GM23338 (cell line): ENCODE measurements at regions not wholly inside any gene's neighbourhood (a gene's known extent, or its start where the extent isn't known, plus 50 kb on each side); places are given as distances from the start of the nearest gene placed in this dataset.
"Not testable (repeated sequence)": the region's sequence is repeated elsewhere in the genome, so short reads cannot be mapped to it uniquely, and the experiment has no call there.

Experiments
- CTCF ChIP-seq, 2 experiments: fragments of 200-600 bp in 1 of 2; sonication (generic) in 1 of 2; conservative IDR thresholded peaks; 2 replicates each; pipeline versions ENCODE4 v1.5.1 to v1.6.1; 2016 to 2017; ENCODE audit warnings: antibody characterized with exemption in 2 of 2, low read depth in 2 of 2, mild to moderate bottlenecking in 2 of 2, moderate library complexity in 1 of 2
- ZNF462 ChIP-seq: fragments of 250-450 bp; sonication (Bioruptor Pico); IDR thresholded peaks from 2 replicates; pipeline ENCODE4 v1.5.0; 2020; ENCODE audit warnings: mild to moderate bottlenecking, moderate library complexity

- not testable (repeated sequence) for TF ChIP-seq CTCF (conservative IDR thresholded peaks at IDR 0.05; ENCODE audit: low read depth in 2 of 2); ZNF462 (CRISPR knock-in tag)
Observed at GRCh38 chr1:60640033-60640551, 442.3 kb upstream of the NFIA start.
